ENCODE measurements at regions not wholly inside any gene's neighbourhood (a gene's known extent, or its start where the extent isn't known, plus 50 kb on each side); places are given as distances from the start of the nearest gene placed in this dataset.

GRCh38 chrX:38986586-38986985, 185.3 kb downstream of the MID1IP1 start:
- TF ChIP-seq CTCF (conservative IDR thresholded peaks at IDR 0.05; ENCODE audit: low read depth, low read length) = no peak
- no peak for TF ChIP-seq EZH2phosphoT487 (IDR thresholded peaks at IDR 0.05; ENCODE audit: borderline replicate concordance, low read length)
- no peak for TF ChIP-seq EZH2 (IDR thresholded peaks at IDR 0.05; ENCODE audit: low read length, unreplicated experiment)
